ENCODE measurements at regions not wholly inside any gene's neighbourhood (a gene's known extent, or its start where the extent isn't known, plus 50 kb on each side); places are given as distances from the start of the nearest gene placed in this dataset.

- Histone ChIP-seq H3K79me2 (ENCODE audit: control insufficient read depth, insufficient read depth, low read length) (no peaks in the 10 kb centered on the region), H4K20me1 (ENCODE audit: control insufficient read depth, insufficient read depth, low read length, poor library complexity, severe bottlenecking) (no peaks in the 10 kb centered on the region), H3K9ac (ENCODE audit: low read length) (no peak overlapping the region), H3K27ac (ENCODE audit: low read length in 2 of 2) (no peak overlapping the region), H3K27me3 (replicated peaks in 1 of 4; ENCODE audit: control extremely low read depth in 1 of 4, control insufficient read depth in 3 of 4, insufficient read depth in 4 of 4, low read length in 3 of 4) (no peaks in the 10 kb centered on the region), H3K4me2 (replicated peaks; ENCODE audit: low read depth, low read length, poor library complexity, severe bottlenecking) (no peak overlapping the region), H3K4me3 (ENCODE audit: control extremely low read depth in 1 of 5, extremely low read depth in 1 of 5, insufficient read depth in 1 of 5, low read depth in 2 of 5, low read length in 4 of 5) (no peak overlapping the region), H3K36me3 (replicated peaks in 1 of 2; ENCODE audit: control extremely low read depth in 1 of 2, control insufficient read depth in 1 of 2, extremely low read depth in 1 of 2, insufficient read depth in 2 of 2, low read length in 1 of 2) (no peaks in the 10 kb centered on the region), H3K9me3 (ENCODE audit: control extremely low read depth in 1 of 3, control insufficient read depth in 2 of 3, insufficient read depth in 1 of 3, low read length in 2 of 3) (peaks cover 0 to 3% (median 0%) of the 10 kb centered on the region in 3 donors), H2AFZ (ENCODE audit: insufficient read depth, low read depth, low read length, poor library complexity, severe bottlenecking) (no peak overlapping the region), H3K4me1 (ENCODE audit: control insufficient read depth in 2 of 2, insufficient read depth in 2 of 2, low read length in 2 of 2) (no peaks in the 10 kb centered on the region)
- intact Hi-C loops (cut with micrococcal nuclease), result no loop called here
- H3K27ac Mint-ChIP-seq, result no peak overlapping the region
- TF ChIP-seq CTCF (IDR thresholded peaks at IDR 0.05) (no peak), EZH2 (IDR thresholded peaks at IDR 0.05; ENCODE audit: borderline replicate concordance, insufficient read depth, low read depth, low read length, poor library complexity, severe bottlenecking) (no peak)
- DNase-seq, result no peak
- H3K9me3 Mint-ChIP-seq (ENCODE audit: insufficient read depth), result peaks cover 17% of the 10 kb centered on the region
- H3K4me3 Mint-ChIP-seq, result no peak overlapping the region
- POLR2A ChIA-PET, result no interaction called here
- CTCF ChIA-PET, result no interaction called here
- no peak for ATAC-seq (ENCODE audit: low read depth)
- no peaks in the 10 kb centered on the region for H3K27me3 Mint-ChIP-seq
- H3K4me1 Mint-ChIP-seq, result no peaks in the 10 kb centered on the region
- WGBS (ENCODE audit: insufficient coverage), result no CpG with 5 or more reads among the region's 3 CpGs
These were observed 327.9 kb downstream of the AKAIN1 start for GRCh38 chr18:4869155-4869554.

GRCh38 chr18:4858379-4859127 is 338.5 kb downstream of the AKAIN1 start:
- Mint-ChIP-seq H3K27ac (no peak overlapping the region), H3K27me3 (no peaks in the 10 kb centered on the region), H3K4me3 (no peak overlapping the region), H3K9me3 (ENCODE audit: insufficient read depth) (peaks cover 3% of the 10 kb centered on the region), H3K4me1 (no peaks in the 10 kb centered on the region)
- TF ChIP-seq EZH2 (IDR thresholded peaks at IDR 0.05; ENCODE audit: borderline replicate concordance, insufficient read depth, low read depth, low read length, poor library complexity, severe bottlenecking) (no peak), CTCF (IDR thresholded peaks at IDR 0.05) (no peak)
- Histone ChIP-seq H3K79me2 (ENCODE audit: control insufficient read depth, insufficient read depth, low read length) (no peaks in the 10 kb centered on the region), H3K4me1 (ENCODE audit: control insufficient read depth in 2 of 2, insufficient read depth in 2 of 2, low read length in 2 of 2) (no peaks in the 10 kb centered on the region), H3K4me2 (replicated peaks; ENCODE audit: low read depth, low read length, poor library complexity, severe bottlenecking) (no peak overlapping the region), H2AFZ (ENCODE audit: insufficient read depth, low read depth, low read length, poor library complexity, severe bottlenecking) (no peak overlapping the region), H3K36me3 (replicated peaks in 1 of 2; ENCODE audit: control extremely low read depth in 1 of 2, control insufficient read depth in 1 of 2, extremely low read depth in 1 of 2, insufficient read depth in 2 of 2, low read length in 1 of 2) (no peaks in the 10 kb centered on the region), H3K27me3 (replicated peaks in 1 of 4; ENCODE audit: control extremely low read depth in 1 of 4, control insufficient read depth in 3 of 4, insufficient read depth in 4 of 4, low read length in 3 of 4) (no peaks in the 10 kb centered on the region), H3K4me3 (ENCODE audit: control extremely low read depth in 1 of 5, extremely low read depth in 1 of 5, insufficient read depth in 1 of 5, low read depth in 2 of 5, low read length in 4 of 5) (no peak overlapping the region), H4K20me1 (ENCODE audit: control insufficient read depth, insufficient read depth, low read length, poor library complexity, severe bottlenecking) (no peaks in the 10 kb centered on the region), H3K9ac (ENCODE audit: low read length) (no peak overlapping the region), H3K27ac (ENCODE audit: low read length in 2 of 2) (no peak overlapping the region), H3K9me3 (ENCODE audit: control extremely low read depth in 1 of 3, control insufficient read depth in 2 of 3, insufficient read depth in 1 of 3, low read length in 2 of 3) (peaks cover 0 to 1% (median 0%) of the 10 kb centered on the region in 3 donors)
- POLR2A ChIA-PET, result no interaction called here
- intact Hi-C loops (cut with micrococcal nuclease), result no loop called here
- CTCF ChIA-PET, result interaction anchor here (1.1 kb wide), 1 partner anchor 12 kb away, joined by 3 read pairs; no protein-coding TSS in a partner anchor
- ATAC-seq (ENCODE audit: low read depth), result no peak
- no CpG with 5 or more reads among the region's 3 CpGs for WGBS (ENCODE audit: insufficient coverage)
- DNase-seq, result no peak

Measured in B cell (primary cell).